GM20000 (cell line): ENCODE measurements at regions not wholly inside any gene's neighbourhood (a gene's known extent, or its start where the extent isn't known, plus 50 kb on each side); places are given as distances from the start of the nearest gene placed in this dataset.
"Not testable (repeated sequence)": the region's sequence is repeated elsewhere in the genome, so short reads cannot be mapped to it uniquely, and the experiment has no call there.

Experiments used
- DNase-seq: peaks from one replicate; pipeline ENCODE4 v3.0.0; 2012; ENCODE audit warnings: low spot score
- TF ChIP-seq, protein P1 (sequence below): IDR thresholded peaks from 2 replicates; pipeline ENCODE4 v1.5.1; 2012; ENCODE audit warnings: mild to moderate bottlenecking, control low read depth; ENCODE audit errors: extremely low read depth, missing control alignments

DNA sequence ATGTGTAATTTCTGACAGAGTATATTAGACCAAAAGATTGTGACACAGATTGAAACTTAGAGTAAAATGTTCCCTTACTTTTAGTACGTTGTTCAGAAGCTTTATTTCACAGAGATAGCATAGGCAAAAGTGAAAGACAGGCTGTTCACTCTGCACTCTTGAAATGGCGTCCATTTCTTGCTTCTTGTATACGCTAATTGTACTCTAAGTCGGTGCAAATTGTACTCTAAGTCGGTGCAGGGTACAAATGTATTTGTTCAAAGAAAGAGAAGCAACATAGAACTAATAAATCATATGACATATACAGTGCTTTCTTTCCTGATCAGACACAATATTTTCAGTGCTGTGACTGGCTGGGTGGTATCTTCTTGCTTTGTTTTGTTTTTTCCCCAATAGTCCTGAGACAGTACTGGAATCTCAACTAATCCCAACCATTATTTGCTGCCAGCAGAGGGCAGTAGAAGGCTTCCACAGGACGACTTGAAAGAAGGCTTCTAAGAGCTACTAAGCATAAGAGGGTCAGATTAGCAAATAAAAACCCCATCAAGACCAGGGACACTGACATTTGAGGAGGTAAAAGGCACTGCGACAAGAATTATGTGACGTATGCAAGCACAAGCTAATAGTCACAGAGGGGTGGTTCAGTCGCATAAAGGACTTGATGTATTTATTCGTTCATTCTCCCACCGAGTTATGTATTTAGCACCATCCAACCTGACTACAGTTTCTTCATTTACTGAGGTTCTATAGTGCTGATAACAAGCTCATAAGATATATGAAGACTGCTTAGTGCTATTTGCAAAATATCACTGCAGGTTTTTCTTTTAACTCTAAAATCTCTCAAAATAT is 831.8 kb downstream of the TAF11L14 start:
- DNase-seq: peak; percentile 32
- TF ChIP-seq, protein P1, sequence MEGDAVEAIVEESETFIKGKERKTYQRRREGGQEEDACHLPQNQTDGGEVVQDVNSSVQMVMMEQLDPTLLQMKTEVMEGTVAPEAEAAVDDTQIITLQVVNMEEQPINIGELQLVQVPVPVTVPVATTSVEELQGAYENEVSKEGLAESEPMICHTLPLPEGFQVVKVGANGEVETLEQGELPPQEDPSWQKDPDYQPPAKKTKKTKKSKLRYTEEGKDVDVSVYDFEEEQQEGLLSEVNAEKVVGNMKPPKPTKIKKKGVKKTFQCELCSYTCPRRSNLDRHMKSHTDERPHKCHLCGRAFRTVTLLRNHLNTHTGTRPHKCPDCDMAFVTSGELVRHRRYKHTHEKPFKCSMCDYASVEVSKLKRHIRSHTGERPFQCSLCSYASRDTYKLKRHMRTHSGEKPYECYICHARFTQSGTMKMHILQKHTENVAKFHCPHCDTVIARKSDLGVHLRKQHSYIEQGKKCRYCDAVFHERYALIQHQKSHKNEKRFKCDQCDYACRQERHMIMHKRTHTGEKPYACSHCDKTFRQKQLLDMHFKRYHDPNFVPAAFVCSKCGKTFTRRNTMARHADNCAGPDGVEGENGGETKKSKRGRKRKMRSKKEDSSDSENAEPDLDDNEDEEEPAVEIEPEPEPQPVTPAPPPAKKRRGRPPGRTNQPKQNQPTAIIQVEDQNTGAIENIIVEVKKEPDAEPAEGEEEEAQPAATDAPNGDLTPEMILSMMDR: peak; percentile 72

DNA sequence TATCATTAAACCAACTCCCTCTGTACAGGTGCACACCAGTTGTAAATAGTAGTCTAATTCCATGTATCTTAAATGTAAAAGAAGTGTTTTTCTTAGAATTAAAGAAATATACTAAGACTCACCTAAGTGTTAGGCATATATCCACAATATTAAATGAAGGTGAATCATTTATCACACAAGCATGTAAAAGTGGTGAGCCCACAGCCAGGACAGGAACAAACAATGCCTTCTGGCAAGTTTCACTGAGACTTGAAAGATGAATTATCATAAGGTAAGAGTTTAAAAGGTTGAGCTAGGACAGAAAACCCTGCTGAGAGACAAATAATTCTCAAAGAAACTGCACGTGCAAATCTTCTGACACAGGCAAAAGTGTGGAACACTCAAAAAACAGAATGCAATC is 832.5 kb downstream of the TAF11L14 start:
- TF ChIP-seq, protein P1: no peak
- DNase-seq: no peak

DNA sequence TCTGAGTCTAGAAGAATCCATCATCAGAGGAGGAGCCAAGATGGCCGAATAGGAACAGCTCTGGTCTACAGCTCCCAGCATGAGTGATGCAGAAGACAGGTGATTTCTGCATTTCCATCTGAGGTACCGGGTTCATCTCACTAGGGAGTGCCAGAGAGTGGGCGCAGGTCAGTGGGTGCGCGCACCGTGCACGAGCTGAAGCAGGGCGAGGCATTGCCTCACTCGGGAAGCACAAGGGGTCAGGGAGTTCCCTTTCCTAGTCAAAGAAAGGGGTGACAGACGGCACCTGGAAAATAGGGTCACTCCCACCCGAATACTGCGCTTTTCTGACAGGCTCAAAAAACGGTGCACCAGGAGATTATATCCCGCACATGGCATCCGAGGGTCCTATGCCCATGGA is 837.5 kb downstream of the TAF11L14 start:
- not testable (repeated sequence) for DNase-seq

DNA sequence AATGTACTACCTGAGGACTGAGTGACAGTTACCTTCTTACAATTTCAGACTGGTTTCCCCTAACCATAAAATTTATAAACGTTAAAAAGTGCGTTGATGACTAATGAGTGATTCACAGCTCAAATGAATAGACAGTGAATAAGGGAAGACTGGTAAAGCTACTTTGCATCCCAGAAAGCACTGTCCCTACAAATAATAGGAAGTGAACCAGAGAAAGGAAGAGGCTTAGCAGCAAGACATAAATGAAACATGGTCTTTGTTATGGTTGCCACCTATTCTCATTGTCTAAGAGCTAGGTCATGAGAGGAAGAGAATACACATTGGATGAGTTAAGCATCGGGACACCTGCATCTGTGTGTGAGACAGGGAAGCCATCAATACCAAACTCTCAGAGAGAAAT is 849.2 kb downstream of the TAF11L14 start:
- no peak for DNase-seq
- TF ChIP-seq, protein P1: no peak

DNA sequence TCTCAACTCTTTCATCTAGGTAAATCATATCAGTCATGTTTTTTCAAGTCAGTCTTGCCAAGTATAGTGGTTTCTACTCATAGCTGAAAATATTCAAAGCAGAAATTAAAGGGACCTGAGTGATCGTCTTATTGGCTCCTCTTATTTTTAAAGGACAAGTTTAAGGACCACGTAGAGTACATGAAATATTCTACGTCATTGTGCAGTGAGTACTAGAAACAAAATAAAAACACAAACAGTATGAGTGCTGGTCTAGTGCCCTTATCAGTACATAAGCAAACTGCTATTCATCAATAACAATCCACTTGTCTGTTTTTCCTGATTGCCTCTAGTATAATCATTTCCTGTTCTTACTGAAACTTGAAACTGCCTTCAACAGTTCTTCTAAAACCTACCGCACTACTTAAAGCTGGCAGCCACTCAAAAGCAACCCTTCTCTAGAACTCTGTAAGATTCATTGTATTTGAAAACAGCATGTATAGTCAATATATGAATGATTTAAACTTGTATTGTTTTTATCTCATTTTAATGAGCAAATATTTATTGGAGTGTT is 853.7 kb downstream of the TAF11L14 start:
- no peak for DNase-seq
- TF ChIP-seq, protein P1: no peak

DNA sequence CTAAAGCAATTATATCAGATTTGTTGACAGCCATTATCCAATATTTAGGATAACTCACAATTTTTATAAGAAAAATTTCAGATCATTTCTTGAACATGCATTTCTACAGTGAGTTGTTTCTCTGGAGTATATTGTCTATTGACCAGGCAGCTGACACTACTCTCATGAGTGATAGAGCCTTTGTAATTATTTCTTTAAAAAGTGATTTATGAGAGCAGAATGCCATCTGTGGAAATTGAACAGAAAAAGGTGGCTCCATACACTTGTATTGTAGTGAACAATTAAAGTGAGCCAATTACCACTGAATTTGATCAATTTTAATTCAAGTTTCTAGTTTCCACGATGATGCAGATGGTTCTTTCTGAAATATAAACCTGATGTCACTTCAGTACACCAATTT is 855.4 kb downstream of the TAF11L14 start:
- TF ChIP-seq, protein P1: no peak
- DNase-seq: no peak

- TF ChIP-seq, protein P1: no peak
These were observed 857.1 kb downstream of the TAF11L14 start for GRCh38 chr5:18491349-18491748.

GRCh38 chr5:18495157-18495556 is 860.9 kb downstream of the TAF11L14 start:
- TF ChIP-seq, protein P1: no peak
- no peak for DNase-seq

More at GRCh38 chr5:18491349-18491748, 857.1 kb downstream of the TAF11L14 start:
- DNase-seq: no peak
